ENCODE measurements at regions not wholly inside any gene's neighbourhood (a gene's known extent, or its start where the extent isn't known, plus 50 kb on each side); places are given as distances from the start of the nearest gene placed in this dataset.

DNA sequence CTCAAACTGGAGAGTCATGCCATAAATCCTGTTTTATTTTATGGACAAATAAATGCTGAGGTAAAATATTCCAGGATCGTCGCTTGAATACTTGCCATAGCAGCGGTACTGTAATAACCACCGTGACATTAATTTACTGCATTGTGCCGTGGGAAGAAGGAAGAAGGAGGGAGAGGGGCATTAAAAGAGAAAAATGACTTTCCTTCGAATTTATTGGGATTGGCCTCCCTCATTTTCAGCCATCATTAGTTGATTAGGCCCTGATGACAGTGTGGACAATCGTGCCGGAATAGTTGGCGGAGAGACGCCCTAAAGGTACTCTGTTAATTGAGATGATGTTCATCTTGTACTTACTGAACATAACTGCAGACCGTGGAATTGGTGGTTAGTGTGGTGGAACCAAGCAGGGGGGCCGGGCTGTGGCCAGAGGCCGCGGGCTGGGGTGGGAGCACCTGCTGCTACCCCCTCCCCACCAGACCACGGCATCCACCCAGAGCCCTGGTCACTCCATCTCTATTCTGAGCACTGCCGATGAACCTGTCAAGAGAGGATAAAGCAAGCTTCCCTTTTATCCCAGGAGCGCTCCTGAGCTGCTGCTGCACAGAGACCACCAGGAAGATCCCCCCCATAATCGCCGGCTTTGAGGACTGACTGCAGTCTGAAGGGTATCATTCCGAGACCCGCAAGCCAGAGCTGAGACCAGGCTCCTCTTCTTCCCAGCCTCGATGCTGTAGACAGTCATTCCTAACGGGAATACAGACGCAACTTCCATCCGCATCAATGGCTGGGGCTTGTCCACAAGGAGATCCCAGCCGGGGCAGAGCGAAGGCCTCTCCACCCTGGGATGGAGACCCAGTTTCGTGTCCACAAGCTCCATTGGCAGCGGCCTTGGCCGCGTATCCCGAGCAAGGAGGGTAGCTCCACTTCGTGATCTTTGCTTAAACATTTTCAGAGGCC lies 168.3 kb upstream of the TSHZ3 start:
- POLR2A ChIA-PET (ENCODE audit: unreplicated experiment), result no interaction called here
- WGBS, 2 experiments (ENCODE audit: extremely low coverage in 2 of 2, insufficient read length in 1 of 2), result 85% methylated on average over 7 of the region's 33 CpGs; no CpG with 5 or more reads in 1 of the 2 experiments
- H3K9ac ChIP-seq (ENCODE audit: low read depth, low read length), result no peak overlapping the region
- TF ChIP-seq MXI1 (IDR thresholded peaks at IDR 0.05; ENCODE audit: borderline replicate concordance, low read depth, low read length) (no peak), RFX5 (IDR thresholded peaks at IDR 0.05; ENCODE audit: low read depth, low read length) (no peak), MAFK (IDR thresholded peaks at IDR 0.05; ENCODE audit: low read depth, low read length) (no peak), RCOR1 (IDR thresholded peaks at IDR 0.05; ENCODE audit: insufficient replicate concordance, low read length) (no peak), NFE2L2 (IDR thresholded peaks at IDR 0.05; ENCODE audit: low read depth, low read length) (no peak), CEBPB (IDR thresholded peaks at IDR 0.05; ENCODE audit: low read depth, low read length) (no peak), POLR2A (IDR thresholded peaks at IDR 0.05; ENCODE audit: low read depth, low read length) (no peak), USF2 (IDR thresholded peaks at IDR 0.05; ENCODE audit: low read depth, low read length) (no peak), SMC3 (IDR thresholded peaks at IDR 0.05; ENCODE audit: low read depth, low read length) (no peak), ELK1 (IDR thresholded peaks at IDR 0.05; ENCODE audit: borderline replicate concordance, low read depth, low read length) (no peak), FOS (IDR thresholded peaks at IDR 0.05; ENCODE audit: low read depth, low read length) (no peak), RAD21 (IDR thresholded peaks at IDR 0.05; ENCODE audit: low read length) (no peak), BHLHE40 (IDR thresholded peaks at IDR 0.05; ENCODE audit: low read depth, low read length) (no peak), CHD1 (IDR thresholded peaks at IDR 0.05; ENCODE audit: low read depth, low read length) (no peak)
- TF ChIP-seq, protein P1, sequence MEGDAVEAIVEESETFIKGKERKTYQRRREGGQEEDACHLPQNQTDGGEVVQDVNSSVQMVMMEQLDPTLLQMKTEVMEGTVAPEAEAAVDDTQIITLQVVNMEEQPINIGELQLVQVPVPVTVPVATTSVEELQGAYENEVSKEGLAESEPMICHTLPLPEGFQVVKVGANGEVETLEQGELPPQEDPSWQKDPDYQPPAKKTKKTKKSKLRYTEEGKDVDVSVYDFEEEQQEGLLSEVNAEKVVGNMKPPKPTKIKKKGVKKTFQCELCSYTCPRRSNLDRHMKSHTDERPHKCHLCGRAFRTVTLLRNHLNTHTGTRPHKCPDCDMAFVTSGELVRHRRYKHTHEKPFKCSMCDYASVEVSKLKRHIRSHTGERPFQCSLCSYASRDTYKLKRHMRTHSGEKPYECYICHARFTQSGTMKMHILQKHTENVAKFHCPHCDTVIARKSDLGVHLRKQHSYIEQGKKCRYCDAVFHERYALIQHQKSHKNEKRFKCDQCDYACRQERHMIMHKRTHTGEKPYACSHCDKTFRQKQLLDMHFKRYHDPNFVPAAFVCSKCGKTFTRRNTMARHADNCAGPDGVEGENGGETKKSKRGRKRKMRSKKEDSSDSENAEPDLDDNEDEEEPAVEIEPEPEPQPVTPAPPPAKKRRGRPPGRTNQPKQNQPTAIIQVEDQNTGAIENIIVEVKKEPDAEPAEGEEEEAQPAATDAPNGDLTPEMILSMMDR (conservative IDR thresholded peaks at IDR 0.05; ENCODE audit: low read depth, low read length), result no peak

More for the DNA sequence above, 168.3 kb upstream of the TSHZ3 start:
- H2AFZ ChIP-seq (replicated peaks; ENCODE audit: low read length, poor library complexity), result no peak overlapping the region
- H4K20me1 ChIP-seq (ENCODE audit: insufficient read depth, low read length), result no peaks in the 10 kb centered on the region
- no peak for ATAC-seq (ENCODE audit: low read depth)
- H3K27me3 ChIP-seq (ENCODE audit: control insufficient read depth, insufficient read depth, low read length), result no peaks in the 10 kb centered on the region; the same call in 1 of the 2 replicates
- in situ Hi-C loops (cut with MboI; ENCODE audit: low sequenced_read_pairs) (no loop called here), dilution Hi-C loops (cut with HindIII; ENCODE audit: low sequenced_read_pairs, unreplicated experiment) (no loop called here), intact Hi-C loops (cut with micrococcal nuclease) (no loop called here)
- DNase-seq, result no peak
- no TSS peak for BruUV-seq (replicated peaks)
- H4K8ac ChIP-seq (ENCODE audit: low read depth in 2 of 2, low read length in 2 of 2), result no peak overlapping the region
- no peaks in the 10 kb centered on the region for H3K9me3 ChIP-seq (ENCODE audit: control insufficient read depth, insufficient read depth, low read length)
- H2AK5ac ChIP-seq (ENCODE audit: low read depth, low read length), result no peak overlapping the region
- no peak overlapping the region for H3K27ac ChIP-seq (ENCODE audit: insufficient read depth, low read length)
- H3K23ac ChIP-seq (ENCODE audit: low read depth, low read length), result no peak overlapping the region
- no peaks in the 10 kb centered on the region for H3K36me3 ChIP-seq (ENCODE audit: control insufficient read depth, insufficient read depth, low read length)
- H3K14ac ChIP-seq (replicated peaks; ENCODE audit: low read depth, low read length), result no peak overlapping the region
- H3K4me2 ChIP-seq (ENCODE audit: low read depth, low read length), result no peak overlapping the region
- no peak overlapping the region for H4K91ac ChIP-seq (ENCODE audit: insufficient read depth, low read depth, low read length)
- no peak overlapping the region for H2BK5ac ChIP-seq (ENCODE audit: low read depth, low read length, poor library complexity, severe bottlenecking)
- no peak overlapping the region for H3K18ac ChIP-seq (ENCODE audit: low read depth, low read length)
- H3K4me3 ChIP-seq (ENCODE audit: insufficient read depth, low read depth, low read length), result no peak overlapping the region
- H3K4ac ChIP-seq (ENCODE audit: low read depth, low read length), result no peak overlapping the region
- H2AK9ac ChIP-seq (replicated peaks; ENCODE audit: low read depth, low read length, poor library complexity), result no peak overlapping the region
- CTCF ChIA-PET, result no interaction called here
- no peak overlapping the region for H2BK20ac ChIP-seq (ENCODE audit: low read depth, low read length)
- H3K79me1 ChIP-seq (ENCODE audit: low read depth in 1 of 2, low read length in 2 of 2), result no peaks in the 10 kb centered on the region
- H3K9me1 ChIP-seq (ENCODE audit: insufficient read depth, low read length), result no peaks in the 10 kb centered on the region
- no peaks in the 10 kb centered on the region for H3K4me1 ChIP-seq (ENCODE audit: control insufficient read depth, insufficient read depth, low read length)
- H2BK120ac ChIP-seq (ENCODE audit: low read depth, low read length), result no peak overlapping the region
- H3K56ac ChIP-seq (ENCODE audit: extremely low read depth, insufficient read depth, low read length), result no peak overlapping the region
- no peak overlapping the region for H4K5ac ChIP-seq (ENCODE audit: low read depth, low read length)
- H2BK15ac ChIP-seq (ENCODE audit: low read depth, low read length), result no peak overlapping the region

All from IMR-90 (cell line).